Gastrocnemius medialis (tissue), 4 donors: ENCODE measurements at regions not wholly inside any gene's neighbourhood (a gene's known extent, or its start where the extent isn't known, plus 50 kb on each side); places are given as distances from the start of the nearest gene placed in this dataset.

Source experiments
- ATAC-seq, 2 donors: fragments of 150-250 bp; one replicate each; pipeline ENCODE4 v1.9.1; 2016
- DNase-seq, 2 donors: peaks; one replicate each; pipeline ENCODE4 v3.0.0-alpha.2; 2019
- H3K27ac ChIP-seq, 4 donors: fragments of 200-600 bp; sonication (generic); 1 replicate in 1 of 4; 2 replicates in 3 of 4; pipeline ENCODE4 v1.5.1; 2016 to 2018; ENCODE audit warnings: mild to moderate bottlenecking in 2 of 4, moderate library complexity in 1 of 4
- H3K27me3 ChIP-seq, 3 donors: fragments of 200-600 bp; sonication (generic) in 2 of 3; 1 replicate in 1 of 3; 2 replicates in 2 of 3; pipeline versions ENCODE4 v1.5.1 to v1.6.0; 2016 to 2019; ENCODE audit warnings: mild to moderate bottlenecking in 1 of 3, moderate library complexity in 1 of 3
- H3K36me3 ChIP-seq, 2 donors: fragments of 200-600 bp; sonication (generic) in 1 of 2; one replicate each; pipeline ENCODE4 v1.5.1; 2017 to 2018
- H3K4me1 ChIP-seq, 2 donors: fragments of 200-600 bp; sonication (generic) in 1 of 2; one replicate each; pipeline ENCODE4 v1.5.1; 2016 to 2017; ENCODE audit warnings: mild to moderate bottlenecking in 2 of 2
- H3K4me3 ChIP-seq, 4 donors: fragments of 200-600 bp; sonication (generic) in 3 of 4; 1 replicate in 1 of 4; 2 replicates in 3 of 4; pipeline ENCODE4 v1.5.1; 2016 to 2019; ENCODE audit warnings: mild to moderate bottlenecking in 2 of 4
- H3K9me3 ChIP-seq, 3 donors: fragments of 200-600 bp; sonication (generic) in 2 of 3; 1 replicate in 1 of 3; 2 replicates in 2 of 3; pipeline ENCODE4 v1.5.1; 2016 to 2019
- POLR2A ChIP-seq, 2 donors: fragments of 450-650 bp; IDR thresholded peaks; one replicate each; pipeline ENCODE4 v1.6.1; 2017; ENCODE audit warnings: antibody characterized with exemption in 2 of 2, mild to moderate bottlenecking in 2 of 2, moderate library complexity in 2 of 2
- in situ Hi-C, 4 donors: fragments of 200-750 bp; cut with MboI; loops; one replicate each; pipeline versions ENCODE4 v1.15.0 to v1.8.0; 2017; ENCODE audit warnings: low sequenced_read_pairs in 4 of 4
- intact Hi-C: fragments of 100-400 bp; cut with DNase I; formaldehyde crosslinking; loops from one replicate; pipeline ENCODE4 v1.15.1; 2023; ENCODE audit warnings: low total_unique reads
- TF ChIP-seq, protein P1 (sequence below), 5 experiments: fragments of 450-650 bp in 3 of 5; fragments of 200-600 bp in 2 of 5; sonication (generic) in 2 of 5; IDR thresholded peaks in 4 of 5; conservative IDR thresholded peaks in 1 of 5; 1 replicate in 4 of 5; 2 replicates in 1 of 5; pipeline ENCODE4 v1.5.1; 2016 to 2019; ENCODE audit warnings: antibody characterized with exemption in 5 of 5, mild to moderate bottlenecking in 3 of 5, moderate library complexity in 3 of 5

- ATAC-seq (no peak), DNase-seq (no peak)
- no peak for TF ChIP-seq POLR2A (IDR thresholded peaks at IDR 0.05)
- TF ChIP-seq, protein P1, sequence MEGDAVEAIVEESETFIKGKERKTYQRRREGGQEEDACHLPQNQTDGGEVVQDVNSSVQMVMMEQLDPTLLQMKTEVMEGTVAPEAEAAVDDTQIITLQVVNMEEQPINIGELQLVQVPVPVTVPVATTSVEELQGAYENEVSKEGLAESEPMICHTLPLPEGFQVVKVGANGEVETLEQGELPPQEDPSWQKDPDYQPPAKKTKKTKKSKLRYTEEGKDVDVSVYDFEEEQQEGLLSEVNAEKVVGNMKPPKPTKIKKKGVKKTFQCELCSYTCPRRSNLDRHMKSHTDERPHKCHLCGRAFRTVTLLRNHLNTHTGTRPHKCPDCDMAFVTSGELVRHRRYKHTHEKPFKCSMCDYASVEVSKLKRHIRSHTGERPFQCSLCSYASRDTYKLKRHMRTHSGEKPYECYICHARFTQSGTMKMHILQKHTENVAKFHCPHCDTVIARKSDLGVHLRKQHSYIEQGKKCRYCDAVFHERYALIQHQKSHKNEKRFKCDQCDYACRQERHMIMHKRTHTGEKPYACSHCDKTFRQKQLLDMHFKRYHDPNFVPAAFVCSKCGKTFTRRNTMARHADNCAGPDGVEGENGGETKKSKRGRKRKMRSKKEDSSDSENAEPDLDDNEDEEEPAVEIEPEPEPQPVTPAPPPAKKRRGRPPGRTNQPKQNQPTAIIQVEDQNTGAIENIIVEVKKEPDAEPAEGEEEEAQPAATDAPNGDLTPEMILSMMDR (IDR thresholded peaks at IDR 0.05 in 4 of 5, conservative IDR thresholded peaks at IDR 0.05 in 1 of 5): no peak
- Histone ChIP-seq H3K4me3 (no peak overlapping the region), H3K9me3 (no peaks in the 10 kb centered on the region), H3K27ac (peak overlapping the region in 3 of 4 donors; percentile 32 to 92 (median 87)), H3K27me3 (no peaks in the 10 kb centered on the region), H3K36me3 (no peaks in the 10 kb centered on the region), H3K4me1 (peaks cover 18 to 19% of the 10 kb centered on the region in 2 donors)
- in situ Hi-C loops: no loop called here
- intact Hi-C loops: no loop called here
These were observed 182.1 kb upstream of the ANKRD28 start for GRCh38 chr3:15979900-15980299.

GRCh38 chr3:15982243-15982642, 184.5 kb upstream of the ANKRD28 start:
- Histone ChIP-seq H3K9me3 (no peaks in the 10 kb centered on the region), H3K27ac (peak overlapping the region; percentile 82 to 92 (median 86)), H3K4me1 (peaks cover 18 to 19% of the 10 kb centered on the region in 2 donors), H3K27me3 (no peaks in the 10 kb centered on the region), H3K4me3 (peak overlapping the region; percentile 34 to 47 (median 42)), H3K36me3 (no peaks in the 10 kb centered on the region)
- TF ChIP-seq POLR2A (IDR thresholded peaks at IDR 0.05): no peak
- TF ChIP-seq, protein P1 (IDR thresholded peaks at IDR 0.05 in 4 of 5, conservative IDR thresholded peaks at IDR 0.05 in 1 of 5): no peak
- in situ Hi-C loops: no loop called here
- ATAC-seq: peak; percentile 38 to 52
- DNase-seq: no peak
- intact Hi-C loops: no loop called here

DNA sequence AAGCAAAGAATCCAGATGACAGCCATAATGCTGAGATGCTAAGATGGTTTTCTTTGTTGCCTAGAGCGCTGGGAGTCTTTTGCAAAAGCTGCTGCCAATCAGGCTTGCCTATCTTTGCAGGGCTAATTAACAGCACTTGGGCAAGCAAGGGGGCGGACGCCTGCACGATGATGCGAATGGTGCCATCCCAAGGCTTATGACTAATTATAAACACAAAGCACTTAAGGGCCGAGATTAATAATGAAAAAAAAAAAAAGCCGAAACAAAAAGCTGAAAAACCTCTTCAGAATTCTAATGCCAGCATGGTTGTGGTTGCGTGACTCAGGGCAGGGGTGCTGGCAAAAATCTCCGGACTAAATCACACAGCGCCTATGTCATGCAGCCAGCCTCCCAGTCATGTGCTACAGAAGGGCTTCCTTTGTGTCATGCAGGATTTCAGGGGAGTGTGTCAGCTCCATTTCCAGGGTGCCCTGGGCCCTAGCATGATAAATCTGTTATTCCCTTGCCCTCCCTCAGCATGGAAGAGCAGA, 185.0 kb upstream of the ANKRD28 start:
- peak; percentile 66 to 83 for DNase-seq
- in situ Hi-C loops (no loop called here), intact Hi-C loops (no loop called here)
- Histone ChIP-seq H3K4me1 (peaks cover 18 to 19% of the 10 kb centered on the region in 2 donors), H3K27ac (peak overlapping the region; percentile 82 to 92 (median 86)), H3K36me3 (no peaks in the 10 kb centered on the region), H3K4me3 (peak overlapping the region; percentile 34 to 47 (median 42)), H3K9me3 (no peaks in the 10 kb centered on the region), H3K27me3 (no peaks in the 10 kb centered on the region)
- ATAC-seq: peak; percentile 93 to 96
- TF ChIP-seq POLR2A (IDR thresholded peaks at IDR 0.05): no peak
- TF ChIP-seq, protein P1 (IDR thresholded peaks at IDR 0.05 in 4 of 5, conservative IDR thresholded peaks at IDR 0.05 in 1 of 5): no peak

- H3K36me3 ChIP-seq: no peaks in the 10 kb centered on the region
- intact Hi-C loops: no loop called here
- in situ Hi-C loops: no loop called here
- ATAC-seq (peak; percentile 62 to 75), DNase-seq (peak in 1 of 2 donors; percentile 55)
- peak overlapping the region; percentile 34 to 47 (median 42) for H3K4me3 ChIP-seq
- H3K27me3 ChIP-seq: no peaks in the 10 kb centered on the region
- TF ChIP-seq, protein P1 (IDR thresholded peaks at IDR 0.05 in 4 of 5, conservative IDR thresholded peaks at IDR 0.05 in 1 of 5): no peak
- no peak for TF ChIP-seq POLR2A (IDR thresholded peaks at IDR 0.05)
- peak overlapping the region; percentile 82 to 92 (median 86) for H3K27ac ChIP-seq
- H3K9me3 ChIP-seq: no peaks in the 10 kb centered on the region
- peaks cover 18 to 19% of the 10 kb centered on the region in 2 donors for H3K4me1 ChIP-seq
These were observed 185.5 kb upstream of the ANKRD28 start for GRCh38 chr3:15983232-15983631.

GRCh38 chr3:15983693-15984092, 185.9 kb upstream of the ANKRD28 start:
- Histone ChIP-seq H3K4me1 (peaks cover 18 to 19% of the 10 kb centered on the region in 2 donors), H3K27ac (peak overlapping the region; percentile 82 to 92 (median 86)), H3K9me3 (no peaks in the 10 kb centered on the region), H3K36me3 (no peaks in the 10 kb centered on the region), H3K4me3 (no peak overlapping the region), H3K27me3 (no peaks in the 10 kb centered on the region)
- in situ Hi-C loops (no loop called here), intact Hi-C loops (no loop called here)
- ATAC-seq (no peak), DNase-seq (no peak)
- TF ChIP-seq POLR2A (IDR thresholded peaks at IDR 0.05): no peak
- TF ChIP-seq, protein P1 (IDR thresholded peaks at IDR 0.05 in 4 of 5, conservative IDR thresholded peaks at IDR 0.05 in 1 of 5): no peak
